Endothelial cell of umbilical vein (primary cell): ENCODE measurements at regions not wholly inside any gene's neighbourhood (a gene's known extent, or its start where the extent isn't known, plus 50 kb on each side); places are given as distances from the start of the nearest gene placed in this dataset.

ENCODE experiments used
- BruUV-seq: library from RNA; stranded (reverse); fragments of 400-500 nt; replicated peaks from 2 replicates; lab custom pipeline; 2021; lab: Mats Ljungman, UMichigan
- CTCF ChIA-PET: fragments of 300-600, 350-600 bp; sonication (Branson Sonifier 250); formaldehyde crosslinking; loops from one replicate; lab custom pipeline; 2021; ENCODE audit warnings: antibody characterized with exemption, inconsistent platforms; lab: Charles Lee
- POLR2A ChIA-PET: fragments of 300-600, 350-600 bp; sonication (Branson Sonifier 250); formaldehyde crosslinking; loops from one replicate; lab custom pipeline; 2021; ENCODE audit warnings: antibody characterized with exemption, inconsistent platforms; lab: Charles Lee
- DNase-seq: peaks from one replicate; pipeline ENCODE4 v3.0.0-alpha.2; 2011; ENCODE audit warnings: low read depth, low spot score
- FAIRE-seq: peaks from 2 replicates; lab custom pipeline; 2011; peaks lifted over from hg19 to GRCh38; lab: Jason Lieb, UNC
- H2AFZ ChIP-seq: 2 replicates; pipeline ENCODE4 v1.6.0; 2012; ENCODE audit warnings: low read depth, low read length, control low read depth, inconsistent platforms
- H3K27ac ChIP-seq: 2 replicates; pipeline ENCODE4 v1.5.1; 2011; ENCODE audit warnings: low read depth, mild to moderate bottlenecking, control low read depth, low read length, moderate library complexity; ENCODE audit not compliant: insufficient read depth
- H3K27me3 ChIP-seq, 2 experiments: 2 replicates each; pipeline versions ENCODE4 v1.6.0 to v1.6.1; 2011; ENCODE audit warnings: low read length in 2 of 2, mixed read lengths in 1 of 2; ENCODE audit not compliant: control insufficient read depth in 2 of 2, insufficient read depth in 2 of 2
- H3K36me3 ChIP-seq, 2 experiments: 2 replicates in 1 of 2; 3 replicates in 1 of 2; pipeline ENCODE4 v1.5.1; 2011; ENCODE audit warnings: low read length in 2 of 2, mild to moderate bottlenecking in 1 of 2, moderate library complexity in 1 of 2; ENCODE audit not compliant: control insufficient read depth in 2 of 2, insufficient read depth in 2 of 2; ENCODE audit errors: extremely low read depth in 1 of 2
- H3K4me1 ChIP-seq: 3 replicates; pipeline ENCODE4 v1.5.1; 2011; ENCODE audit warnings: mild to moderate bottlenecking, low read length; ENCODE audit not compliant: control insufficient read depth, insufficient read depth; ENCODE audit errors: extremely low read depth
- H3K4me2 ChIP-seq: 2 replicates; pipeline ENCODE4 v1.6.1; 2011; ENCODE audit warnings: low read length, control low read depth, mixed read lengths; ENCODE audit not compliant: insufficient read depth
- H3K4me3 ChIP-seq, 3 experiments: fragments of 200-600 bp in 1 of 3; sonication (generic), shearing (Covaris generic) in 1 of 3; replicated peaks in 1 of 3; 2 replicates each; pipeline ENCODE4 v1.5.1; 2011 to 2016; ENCODE audit warnings: control low read depth in 3 of 3, low read length in 3 of 3, mild to moderate bottlenecking in 2 of 3, inconsistent platforms in 1 of 3, low read depth in 1 of 3, moderate library complexity in 1 of 3; ENCODE audit not compliant: insufficient read depth in 1 of 3
- H3K79me2 ChIP-seq: 2 replicates; pipeline ENCODE4 v1.6.0; 2012; ENCODE audit warnings: low read length, inconsistent platforms; ENCODE audit not compliant: control insufficient read depth, insufficient read depth
- H3K9ac ChIP-seq: replicated peaks from 2 replicates; pipeline ENCODE3; 2011; ENCODE audit warnings: low read length, control low read depth; ENCODE audit not compliant: insufficient read depth; ENCODE audit errors: extremely low read depth
- H3K9me1 ChIP-seq: replicated peaks from 3 replicates; pipeline ENCODE4 v1.6.0; 2011; ENCODE audit warnings: mild to moderate bottlenecking, low read length; ENCODE audit not compliant: control insufficient read depth, insufficient read depth; ENCODE audit errors: extremely low read depth
- H3K9me3 ChIP-seq: replicated peaks from 2 replicates; pipeline ENCODE4 v1.5.1; 2012; ENCODE audit warnings: low read length, inconsistent platforms; ENCODE audit not compliant: control insufficient read depth, insufficient read depth
- H4K20me1 ChIP-seq: replicated peaks from 2 replicates; pipeline ENCODE3; 2011; ENCODE audit warnings: mild to moderate bottlenecking, low read length; ENCODE audit not compliant: control insufficient read depth, insufficient read depth; ENCODE audit errors: extremely low read depth
- EZH2 ChIP-seq: IDR thresholded peaks from 2 replicates; pipeline ENCODE4 v1.6.1; 2012; ENCODE audit warnings: borderline replicate concordance, low read depth, mild to moderate bottlenecking, moderate library complexity, low read length, inconsistent platforms; ENCODE audit not compliant: severe bottlenecking
- FOS ChIP-seq: IDR thresholded peaks from 2 replicates; pipeline ENCODE4 v1.6.1; 2011; ENCODE audit warnings: mild to moderate bottlenecking, low read length, moderate library complexity, borderline replicate concordance; ENCODE audit not compliant: insufficient read depth
- JUN ChIP-seq: IDR thresholded peaks from 2 replicates; pipeline ENCODE4 v1.6.1; 2011; ENCODE audit warnings: borderline replicate concordance, low read depth; ENCODE audit not compliant: insufficient read length, insufficient read depth
- MYC ChIP-seq: IDR thresholded peaks from one replicate; pipeline ENCODE4 v1.6.1; 2011; ENCODE audit warnings: mild to moderate bottlenecking, low read depth, low read length
- POLR2A ChIP-seq: IDR thresholded peaks from 2 replicates; pipeline ENCODE4 v1.6.1; 2012; ENCODE audit warnings: low read depth, mild to moderate bottlenecking, control low read depth, low read length
- POLR2AphosphoS5 ChIP-seq: IDR thresholded peaks from 2 replicates; pipeline ENCODE4 v1.6.1; 2012; ENCODE audit warnings: low read depth, mild to moderate bottlenecking, control low read depth, low read length, moderate library complexity; ENCODE audit not compliant: insufficient read depth
- dilution Hi-C: fragments of 300-500 bp; cut with MboI; formaldehyde crosslinking; loops from one replicate; pipeline ENCODE4 v1.15.0; 2019; ENCODE audit warnings: low sequenced_read_pairs; ENCODE audit not compliant: extremely low pct_ligation_motif_present
- intact Hi-C: fragments of 100-400 bp; cut with micrococcal nuclease; formaldehyde crosslinking; loops from one replicate; pipeline ENCODE4 v1.10.0; 2022

GRCh38 chr5:56763711-56764466 lies 51.5 kb upstream of the MAP3K1 start:
- no peak overlapping the region for H3K9ac ChIP-seq
- H3K4me2 ChIP-seq: no peak overlapping the region
- ChIA-PET CTCF (no interaction called here), POLR2A (no interaction called here)
- no peaks in the 10 kb centered on the region for H4K20me1 ChIP-seq
- H3K27me3 ChIP-seq: peaks cover 3 to 4% of the 10 kb centered on the region in 2 experiments
- no peaks in the 10 kb centered on the region for H3K79me2 ChIP-seq
- no peak overlapping the region for H3K27ac ChIP-seq
- no peak overlapping the region for H3K4me3 ChIP-seq
- H3K4me1 ChIP-seq: no peaks in the 10 kb centered on the region
- intact Hi-C loops: no loop called here
- no peaks in the 10 kb centered on the region for H3K9me3 ChIP-seq
- dilution Hi-C loops: no loop called here
- DNase-seq (no peak), FAIRE-seq (no peak)
- BruUV-seq: no TSS peak
- no peaks in the 10 kb centered on the region for H3K9me1 ChIP-seq
- H2AFZ ChIP-seq: no peak overlapping the region
- TF ChIP-seq POLR2A: no peak
- TF ChIP-seq POLR2AphosphoS5: no peak
- no peak for TF ChIP-seq EZH2
- H3K36me3 ChIP-seq: no peaks in the 10 kb centered on the region

GRCh38 chr5:56763182-56763581 lies 52.2 kb upstream of the MAP3K1 start:
- intact Hi-C loops (no loop called here), dilution Hi-C loops (no loop called here)
- Histone ChIP-seq H3K4me1 (no peaks in the 10 kb centered on the region), H3K4me3 (no peak overlapping the region), H3K36me3 (no peaks in the 10 kb centered on the region), H3K9ac (no peak overlapping the region), H3K79me2 (no peaks in the 10 kb centered on the region), H3K27me3 (peaks cover 3 to 4% of the 10 kb centered on the region in 2 experiments), H3K27ac (no peak overlapping the region), H2AFZ (no peak overlapping the region), H4K20me1 (no peaks in the 10 kb centered on the region), H3K4me2 (no peak overlapping the region), H3K9me3 (no peaks in the 10 kb centered on the region), H3K9me1 (no peaks in the 10 kb centered on the region)
- no TSS peak for BruUV-seq
- no peak for DNase-seq
- ChIA-PET CTCF (no interaction called here), POLR2A (no interaction called here)
- TF ChIP-seq FOS (no peak), MYC (no peak), JUN (no peak), POLR2A (no peak), EZH2 (no peak)
- no peak for FAIRE-seq
